ENCODE measurements at regions not wholly inside any gene's neighbourhood (a gene's known extent, or its start where the extent isn't known, plus 50 kb on each side); places are given as distances from the start of the nearest gene placed in this dataset.

- WGBS, 4 donors, result 76 to 86% (median 83%) methylated on average over 9 of the region's 9 CpGs
- peak overlapping the region in 2 of 12 donors; percentile 32 to 54 for H3K27ac ChIP-seq
- no peaks in the 10 kb centered on the region for H3K27me3 ChIP-seq
- intact Hi-C loops (cut with DNase I), result loop anchor here in 1 of 10 donors (10.0 kb wide), 1 partner anchor 258 kb away; the partner anchor contains the start of gene NEMP2
- peaks cover 0 to 33% (median 14%) of the 10 kb centered on the region in 12 donors for H3K4me1 ChIP-seq
- TF ChIP-seq POLR2A (IDR thresholded peaks at IDR 0.05) (no peak), CTCF (IDR thresholded peaks at IDR 0.05) (no peak)
- H3K9me3 ChIP-seq, result no peaks in the 10 kb centered on the region
- no peaks in the 10 kb centered on the region for H3K36me3 ChIP-seq
- no peak overlapping the region for H3K4me3 ChIP-seq
- ATAC-seq (no peak), DNase-seq (no peak)
Measured at GRCh38 chr2:190792956-190793888, 87.4 kb upstream of the GLS start.

GRCh38 chr2:190794377-190794776, 86.2 kb upstream of the GLS start:
- no peak overlapping the region for H3K27ac ChIP-seq
- H3K36me3 ChIP-seq, result no peaks in the 10 kb centered on the region
- WGBS, 4 donors, result 78 to 97% (median 85%) methylated on average over 6 of the region's 6 CpGs
- peaks cover 0 to 29% (median 9%) of the 10 kb centered on the region in 12 donors for H3K4me1 ChIP-seq
- no peak overlapping the region for H3K4me3 ChIP-seq
- H3K9me3 ChIP-seq, result no peaks in the 10 kb centered on the region
- DNase-seq, result no peak
- TF ChIP-seq POLR2A (IDR thresholded peaks at IDR 0.05), result no peak
- TF ChIP-seq CTCF (IDR thresholded peaks at IDR 0.05), result no peak
- H3K27me3 ChIP-seq, result no peaks in the 10 kb centered on the region
- ATAC-seq, result no peak
- intact Hi-C loops (cut with DNase I), result loop anchor here in 1 of 10 donors (10.0 kb wide), 1 partner anchor 260 kb away; the partner anchor contains the start of gene NEMP2

- ATAC-seq, result no peak
- Histone ChIP-seq H3K27me3 (no peaks in the 10 kb centered on the region), H3K27ac (no peak overlapping the region), H3K9me3 (no peaks in the 10 kb centered on the region), H3K36me3 (no peaks in the 10 kb centered on the region), H3K4me1 (peaks cover 0 to 25% (median 7%) of the 10 kb centered on the region in 12 donors), H3K4me3 (no peak overlapping the region)
- TF ChIP-seq POLR2A (IDR thresholded peaks at IDR 0.05) (no peak), CTCF (IDR thresholded peaks at IDR 0.05) (no peak)
- intact Hi-C loops (cut with DNase I), result loop anchor here in 1 of 10 donors (10.0 kb wide), 1 partner anchor 260 kb away; the partner anchor contains the start of gene NEMP2
- no peak for DNase-seq
Measured at GRCh38 chr2:190794790-190795189, 85.8 kb upstream of the GLS start.

- DNase-seq (no peak), ATAC-seq (no peak)
- no peaks in the 10 kb centered on the region for H3K36me3 ChIP-seq
- H3K27ac ChIP-seq, result no peak overlapping the region
- no peaks in the 10 kb centered on the region for H3K27me3 ChIP-seq
- no peaks in the 10 kb centered on the region for H3K9me3 ChIP-seq
- no peak for TF ChIP-seq POLR2A (IDR thresholded peaks at IDR 0.05)
- no peak for TF ChIP-seq CTCF (IDR thresholded peaks at IDR 0.05)
- peaks cover 0 to 20% (median 7%) of the 10 kb centered on the region in 12 donors for H3K4me1 ChIP-seq
- intact Hi-C loops (cut with DNase I), result loop anchor here in 1 of 10 donors (10.0 kb wide), 1 partner anchor 261 kb away; the partner anchor contains the start of gene NEMP2
- H3K4me3 ChIP-seq, result no peak overlapping the region
Measured at GRCh38 chr2:190795686-190796085, 84.9 kb upstream of the GLS start.
